NCI-H2227 (cell line): ENCODE measurements at regions not wholly inside any gene's neighbourhood (a gene's known extent, or its start where the extent isn't known, plus 50 kb on each side); places are given as distances from the start of the nearest gene placed in this dataset.

Experiments
- DNase-seq: peaks from one replicate; lab custom pipeline; 2025; ENCODE audit not compliant: unreplicated experiment; lab: John Stamatoyannopoulos, UW

DNA sequence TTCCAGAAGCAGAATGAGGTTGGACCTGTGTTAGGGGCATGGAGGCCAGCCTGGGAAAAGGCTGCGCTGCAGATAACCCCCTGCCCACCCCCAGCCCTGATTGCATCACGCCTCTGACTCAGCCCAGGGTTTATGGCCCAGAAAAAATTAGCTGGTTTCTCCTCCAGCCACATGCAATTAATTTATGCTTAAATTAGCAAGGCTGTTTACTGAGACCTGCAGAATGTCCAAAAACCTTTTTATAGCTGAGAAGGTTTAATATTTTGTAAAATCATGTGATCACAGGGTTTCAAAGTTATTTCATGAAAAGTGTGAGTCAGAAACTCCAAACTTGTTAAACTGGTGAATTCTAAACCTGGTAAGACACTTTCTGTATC is 123.1 kb upstream of the HDAC4 start:
- no peak for DNase-seq

DNA sequence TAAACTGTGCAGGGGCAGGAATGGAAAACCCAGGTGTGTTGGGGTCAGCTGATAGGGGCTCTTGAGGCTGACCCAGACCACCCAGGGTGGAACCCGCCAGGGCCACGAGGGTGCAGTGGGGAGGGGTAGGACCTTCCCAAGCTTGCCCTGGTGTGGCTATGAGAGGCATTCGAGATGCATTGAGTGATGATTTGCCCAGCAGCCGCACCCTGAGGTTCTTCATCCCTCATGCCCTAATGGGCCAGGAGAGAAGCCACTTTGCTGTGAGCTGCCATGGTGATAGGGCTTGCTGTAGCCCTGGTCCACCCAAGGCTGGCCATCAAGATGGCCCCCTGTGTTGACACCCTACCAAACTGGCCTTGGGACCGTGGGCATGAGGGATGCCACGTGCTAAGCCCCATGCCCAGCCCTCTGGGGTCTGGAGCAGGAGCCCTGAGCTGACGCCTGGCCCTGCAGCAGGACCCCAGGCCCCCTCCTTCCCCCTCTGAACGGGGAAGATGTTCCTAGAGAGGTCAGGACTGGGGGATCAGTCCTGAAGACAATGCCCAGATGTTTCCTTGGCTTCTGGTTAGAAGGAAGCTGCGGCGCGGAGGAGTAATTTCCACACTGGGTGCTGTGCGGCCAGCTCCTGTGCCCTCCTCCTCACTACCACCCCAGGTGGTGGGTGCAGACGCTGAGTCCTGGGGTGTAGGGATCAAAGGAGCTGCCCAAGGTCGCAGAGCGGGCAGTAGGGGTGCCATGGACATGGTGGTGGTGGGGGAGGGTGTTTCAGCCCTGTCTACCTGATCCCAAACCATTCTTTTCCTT is 122.5 kb upstream of the HDAC4 start:
- no peak for DNase-seq

DNA sequence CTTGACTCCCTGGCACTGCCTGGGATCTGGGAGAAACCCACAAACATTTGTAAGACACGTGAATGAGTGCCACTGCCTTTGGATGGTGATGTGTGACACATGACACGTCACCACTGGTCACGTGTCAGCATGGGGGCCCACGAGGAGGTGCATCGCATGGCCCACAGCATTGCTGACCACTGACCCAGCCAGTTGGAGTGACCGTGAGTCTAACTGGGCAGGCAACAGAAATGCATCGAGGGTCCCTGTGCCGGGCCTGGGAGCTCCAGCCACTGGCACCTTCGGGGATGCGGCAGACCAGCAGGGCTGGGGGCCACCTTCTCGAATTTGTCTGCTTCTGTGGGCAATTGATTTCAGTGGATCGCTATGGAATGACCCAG is 121.9 kb upstream of the HDAC4 start:
- no peak for DNase-seq

DNA sequence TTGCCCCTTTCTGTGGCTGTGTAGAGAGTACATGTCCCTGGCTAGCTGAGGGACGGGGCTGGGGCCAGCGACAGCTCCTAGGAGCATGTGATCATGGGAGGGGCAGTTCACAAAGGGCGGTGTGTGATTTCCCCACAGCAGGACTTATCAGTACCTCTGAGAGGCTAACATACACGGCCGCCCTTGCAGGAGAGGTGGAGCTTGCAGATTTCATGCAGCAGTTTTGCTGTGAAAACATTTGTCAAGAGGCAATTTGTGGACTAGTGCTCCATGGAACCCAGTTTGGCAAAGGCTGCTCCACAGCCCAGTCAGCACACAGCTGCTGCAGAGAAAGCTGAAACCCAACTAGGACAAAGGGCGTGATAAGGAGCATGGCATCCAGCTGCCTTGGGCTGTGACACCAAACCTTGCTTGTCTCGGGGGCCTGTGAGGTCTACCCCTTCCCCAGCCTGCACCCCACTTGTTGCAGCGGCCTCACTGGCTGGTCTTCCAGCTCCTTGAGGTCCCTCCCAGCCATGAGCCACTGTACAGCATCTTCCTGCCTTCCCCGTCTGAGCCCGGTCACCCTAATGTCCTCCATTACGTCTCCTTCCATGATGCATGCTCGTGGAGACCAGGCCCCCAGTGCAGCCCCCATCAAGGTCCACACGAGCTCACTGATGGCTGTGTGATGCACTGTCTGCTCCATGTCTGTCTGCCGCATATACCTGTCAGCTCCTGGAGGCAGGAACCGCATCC is 121.4 kb upstream of the HDAC4 start:
- DNase-seq: no peak

DNA sequence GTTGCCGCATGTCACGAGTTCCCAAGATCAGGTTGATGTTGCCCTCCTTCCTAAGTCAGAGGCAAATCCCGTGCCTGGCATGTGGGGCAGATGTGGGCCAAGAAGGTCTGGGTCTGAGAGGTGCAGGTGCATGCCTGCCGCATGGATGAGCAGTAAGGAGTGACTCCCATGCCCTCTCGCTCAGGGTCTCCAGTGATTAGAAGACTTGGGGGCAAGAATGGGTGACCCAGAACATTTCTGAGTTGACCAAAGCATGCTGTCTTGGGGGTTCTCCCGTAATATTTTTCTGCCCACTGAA is 120.6 kb upstream of the HDAC4 start:
- no peak for DNase-seq

DNA sequence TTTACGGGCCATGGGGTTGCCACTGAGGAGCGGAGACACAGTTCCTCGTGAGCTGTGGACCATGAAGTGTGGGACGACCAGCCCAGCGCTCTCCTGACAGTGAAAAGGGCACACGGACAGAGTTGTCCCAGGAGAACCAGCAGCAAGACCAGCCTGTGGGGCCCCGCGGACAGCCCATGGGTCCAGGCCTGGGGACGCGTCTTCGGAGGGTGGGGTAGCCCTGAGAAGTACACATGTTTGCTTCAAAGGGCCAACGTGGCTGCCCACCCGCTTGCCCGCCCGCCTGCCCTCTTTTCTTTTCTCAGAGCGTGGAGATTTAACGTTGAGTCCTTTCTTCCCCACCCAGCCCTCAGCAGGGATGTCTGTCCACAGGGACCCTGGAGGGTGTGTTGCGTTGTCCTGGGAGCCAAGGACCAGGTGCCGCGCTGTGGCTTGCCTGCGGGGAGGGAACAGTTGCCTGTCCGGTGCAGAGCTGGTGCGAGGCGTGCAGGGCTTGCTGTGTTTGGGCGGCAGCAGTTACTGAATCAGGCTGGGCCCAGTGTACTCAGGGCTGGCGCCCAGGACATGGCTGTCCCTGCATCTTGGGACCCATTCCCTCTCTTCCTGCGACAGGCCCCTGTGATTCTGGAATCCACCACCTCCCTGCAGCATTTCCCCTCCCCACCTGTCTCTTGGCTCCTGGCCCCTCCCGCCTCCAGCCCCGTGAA is 120.1 kb upstream of the HDAC4 start:
- no peak for DNase-seq

DNA sequence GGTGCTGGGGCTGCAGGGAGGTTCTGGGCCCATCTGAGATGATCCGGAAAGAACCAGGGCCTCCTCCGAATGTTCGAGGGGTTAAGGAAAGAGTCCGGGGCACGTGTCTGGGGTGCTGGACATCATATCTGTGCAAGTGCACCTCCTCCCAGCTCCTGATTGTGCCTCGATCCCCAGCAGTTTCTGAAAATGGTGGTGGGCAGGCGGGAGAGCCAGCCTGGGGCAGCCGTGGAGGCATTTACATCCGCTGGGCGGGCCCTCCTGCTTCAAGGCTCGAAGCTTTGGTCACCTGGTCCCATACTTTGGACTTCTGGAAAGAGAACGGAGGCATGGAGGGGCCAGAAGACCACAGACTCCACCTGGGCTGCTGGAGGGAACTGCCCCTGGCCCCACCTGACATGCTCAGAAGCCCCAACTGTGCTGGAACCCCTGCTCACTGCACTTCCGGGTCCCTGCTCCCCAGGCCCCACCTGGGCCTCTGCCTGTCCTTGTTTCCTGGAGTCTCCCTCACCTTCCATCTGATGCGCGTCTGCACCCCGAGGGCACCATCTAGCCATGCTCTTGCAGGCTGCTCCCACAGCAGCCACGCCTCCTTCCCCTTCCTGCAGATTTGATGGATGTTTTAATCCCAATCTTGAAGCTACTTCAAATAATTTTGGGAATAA is 119.2 kb upstream of the HDAC4 start:
- DNase-seq: no peak

DNA sequence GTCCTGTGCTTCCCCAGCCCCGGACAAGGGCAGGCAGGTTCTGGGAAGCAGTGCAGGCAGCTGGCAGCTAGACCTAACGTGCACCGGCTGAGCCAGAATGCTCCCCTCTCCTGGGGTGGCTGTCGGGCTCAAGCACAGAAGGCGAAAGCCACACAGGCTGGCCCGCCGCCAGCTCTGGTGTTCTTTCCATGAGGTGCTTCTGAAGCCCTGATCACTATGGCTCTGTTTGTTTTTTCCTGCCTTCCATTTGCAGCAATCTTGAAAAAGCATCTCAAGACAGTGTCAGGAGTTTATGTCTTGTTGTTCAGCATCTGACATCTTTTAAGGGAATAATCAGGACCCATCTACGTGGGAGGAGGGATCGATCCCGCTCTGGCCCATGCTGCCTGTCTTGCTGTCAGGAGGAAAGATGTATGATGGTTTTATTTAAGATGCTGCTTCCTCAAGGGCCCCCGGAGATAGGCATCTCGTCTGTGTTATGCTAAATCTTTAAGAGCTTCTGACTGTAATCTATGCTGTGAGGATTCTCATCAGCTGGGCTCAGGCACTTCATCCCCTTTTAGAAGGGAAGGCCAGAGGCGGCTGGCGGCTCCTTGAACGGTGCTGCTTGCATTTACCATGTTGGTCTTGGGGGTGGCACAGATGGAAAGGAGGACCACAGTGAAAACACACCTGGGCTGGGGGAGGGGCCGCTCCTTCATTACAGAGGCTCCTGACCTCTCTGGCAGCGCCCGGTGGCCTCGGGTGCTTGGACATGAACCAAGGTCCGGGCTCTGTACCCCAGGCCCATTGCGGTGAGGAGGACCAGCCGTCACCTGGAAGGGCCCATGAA is 118.5 kb upstream of the HDAC4 start:
- DNase-seq: no peak

DNA sequence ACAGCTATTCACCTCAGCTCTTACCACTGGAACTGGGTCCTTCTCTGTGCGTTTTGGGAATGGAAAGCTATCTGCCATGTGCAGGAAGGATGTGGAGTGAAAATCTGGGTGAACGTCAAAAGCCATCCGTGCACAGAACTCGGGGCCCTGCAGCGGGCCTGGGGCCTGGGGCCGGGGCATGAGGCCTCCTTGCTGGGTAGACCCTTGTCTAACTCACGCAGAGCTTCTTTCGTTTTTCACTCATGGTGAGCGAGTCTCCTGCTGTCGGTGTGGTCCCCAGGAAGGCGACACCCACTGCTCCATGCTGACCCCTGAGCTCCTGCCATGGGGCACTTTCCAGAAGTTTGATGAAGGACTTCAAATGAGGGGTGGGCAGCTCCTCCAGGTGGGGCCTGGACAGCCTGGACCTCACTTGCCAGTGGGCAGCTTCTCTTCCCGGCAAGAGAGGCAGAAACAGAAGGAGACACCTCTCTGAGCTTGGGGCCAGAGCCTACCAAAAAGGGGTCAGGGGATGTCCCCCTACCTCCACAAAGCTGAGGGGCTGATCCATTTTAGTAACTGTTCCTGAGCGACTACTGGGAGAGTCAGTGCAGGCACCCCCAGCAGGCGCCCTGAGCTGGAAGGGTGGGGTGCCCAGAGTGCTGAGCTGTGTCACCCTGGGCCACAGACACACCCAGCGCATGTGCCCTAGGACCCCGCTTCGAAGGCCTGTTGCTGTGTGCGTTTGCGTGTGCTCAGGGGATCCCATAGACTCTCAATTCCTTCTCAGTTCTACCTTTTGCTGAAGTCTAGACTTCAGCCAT is 117.7 kb upstream of the HDAC4 start:
- DNase-seq: no peak

DNA sequence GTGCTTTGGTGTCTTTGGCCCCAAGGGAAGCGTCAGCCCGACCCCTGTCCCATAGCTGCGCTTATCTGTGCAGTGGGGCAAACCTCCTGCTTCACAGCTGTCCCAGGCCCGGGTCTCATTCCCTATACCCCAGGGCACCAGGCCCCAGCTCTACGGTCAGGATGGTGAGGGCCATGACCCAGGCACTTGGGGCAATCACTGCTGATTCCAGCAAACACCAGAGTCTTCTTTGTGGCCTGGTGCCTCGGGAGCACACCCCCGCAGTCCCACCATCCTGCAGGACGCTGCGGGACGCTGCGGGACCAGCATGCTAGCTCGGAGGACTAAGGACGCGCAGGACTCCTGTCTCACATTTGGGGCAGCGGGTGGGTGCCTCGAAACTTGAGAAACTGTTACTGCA is 116.9 kb upstream of the HDAC4 start:
- no peak for DNase-seq

DNA sequence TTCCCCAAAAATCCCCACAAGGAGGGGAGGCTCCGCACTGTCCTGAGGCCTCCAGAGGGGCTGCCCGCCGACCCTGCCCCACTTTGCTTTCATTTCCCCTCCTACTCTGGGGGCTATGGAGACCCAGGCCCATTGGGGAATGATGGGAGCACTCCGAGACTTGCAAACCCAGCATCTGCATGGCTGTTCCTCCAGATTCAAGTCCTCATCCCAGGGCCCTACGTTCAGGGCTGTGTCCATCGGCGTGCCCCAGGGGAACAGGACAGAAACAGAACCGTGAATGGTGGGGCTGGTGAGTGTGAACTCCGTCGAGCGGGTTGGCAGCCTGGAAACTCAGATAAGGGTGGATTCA is 116.1 kb upstream of the HDAC4 start:
- DNase-seq: no peak

DNA sequence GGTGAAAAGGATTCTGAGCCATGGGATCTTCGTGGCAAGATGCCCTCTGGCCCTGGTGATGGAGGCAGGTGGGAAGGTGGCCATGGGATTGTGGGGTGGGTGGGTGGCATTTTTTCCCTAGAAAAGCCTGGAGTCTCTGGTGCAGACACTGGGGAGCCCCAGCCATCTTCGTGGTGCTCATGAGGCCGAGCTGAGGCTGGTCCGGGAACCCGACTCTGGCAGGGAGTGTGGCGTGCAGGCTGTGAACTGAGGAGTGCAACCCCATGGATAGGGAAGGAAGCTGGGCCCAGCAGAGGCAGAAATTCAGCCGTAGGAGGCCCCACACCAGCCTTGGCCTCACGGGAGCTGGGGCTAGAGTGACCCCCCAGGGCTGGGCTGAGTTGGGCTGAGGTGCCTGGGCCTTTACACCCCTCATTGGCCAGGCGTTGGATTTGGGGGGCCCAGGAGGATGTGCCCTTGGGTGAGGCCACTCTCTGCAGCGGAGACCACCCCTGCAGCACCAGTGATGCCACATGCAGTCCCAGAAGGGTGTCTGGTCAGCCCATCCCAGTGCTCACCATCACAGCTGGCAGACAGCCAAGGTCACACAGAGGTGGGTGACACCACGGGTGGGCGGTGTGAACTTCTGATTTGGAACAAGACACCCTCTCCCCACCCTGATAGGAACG is 115.6 kb upstream of the HDAC4 start:
- DNase-seq: no peak

DNA sequence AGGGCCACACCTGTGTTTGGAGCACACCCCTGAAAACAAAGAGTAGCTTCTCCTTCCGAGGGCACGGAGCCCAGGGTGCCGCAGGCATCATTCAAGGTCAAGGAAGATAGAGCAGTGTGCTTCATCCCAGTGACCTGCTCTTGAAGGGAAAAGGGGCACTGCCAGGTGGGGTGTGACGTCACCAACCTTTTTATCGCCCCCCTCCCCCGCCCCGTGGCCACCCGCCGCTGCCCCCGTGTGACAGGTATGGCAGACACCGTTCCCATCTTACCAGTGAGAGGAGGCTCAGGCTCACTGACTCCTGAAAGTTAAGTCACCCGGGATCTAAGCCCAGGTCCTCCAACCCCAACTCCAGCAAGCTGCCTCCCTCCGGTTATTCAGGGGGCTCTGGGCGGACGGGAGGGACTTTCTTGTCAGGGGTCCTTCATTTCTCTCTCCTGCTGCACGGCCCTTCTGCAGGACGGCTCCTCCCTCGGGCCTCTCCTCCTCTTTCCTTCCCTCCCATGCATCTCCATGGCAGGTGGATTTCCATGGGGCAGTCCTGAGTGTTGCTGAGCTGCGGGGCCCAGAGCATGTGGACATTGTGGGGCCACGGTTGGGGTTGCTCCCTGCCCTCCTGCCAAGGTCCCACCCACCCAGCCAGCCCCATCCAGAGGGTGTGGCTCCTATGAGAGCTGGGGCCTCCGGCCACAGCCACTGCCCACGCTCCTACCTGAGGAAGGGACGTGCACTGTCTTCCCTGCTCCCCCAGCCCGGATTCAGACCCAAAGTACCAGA is 114.1 kb upstream of the HDAC4 start:
- DNase-seq: no peak

DNA sequence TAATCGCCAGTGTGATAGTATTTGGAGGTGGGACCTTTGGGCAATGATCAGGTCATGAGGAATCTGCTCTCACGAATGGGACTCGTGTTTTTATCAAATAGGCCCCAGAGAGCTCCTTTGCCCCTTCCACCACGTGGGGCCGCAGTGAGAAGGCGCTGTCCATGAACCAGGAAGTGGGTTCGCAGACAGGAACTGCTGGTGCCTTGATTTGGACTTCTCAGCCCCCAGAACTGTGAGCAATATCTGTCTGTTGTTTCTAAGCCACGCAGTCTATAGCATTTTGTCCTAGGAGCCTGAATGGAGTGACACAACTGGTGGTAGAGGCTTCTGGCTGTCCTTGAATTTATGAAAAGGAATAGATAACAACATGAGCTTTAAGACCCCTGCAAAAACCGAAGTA is 111.2 kb upstream of the HDAC4 start:
- no peak for DNase-seq

DNA sequence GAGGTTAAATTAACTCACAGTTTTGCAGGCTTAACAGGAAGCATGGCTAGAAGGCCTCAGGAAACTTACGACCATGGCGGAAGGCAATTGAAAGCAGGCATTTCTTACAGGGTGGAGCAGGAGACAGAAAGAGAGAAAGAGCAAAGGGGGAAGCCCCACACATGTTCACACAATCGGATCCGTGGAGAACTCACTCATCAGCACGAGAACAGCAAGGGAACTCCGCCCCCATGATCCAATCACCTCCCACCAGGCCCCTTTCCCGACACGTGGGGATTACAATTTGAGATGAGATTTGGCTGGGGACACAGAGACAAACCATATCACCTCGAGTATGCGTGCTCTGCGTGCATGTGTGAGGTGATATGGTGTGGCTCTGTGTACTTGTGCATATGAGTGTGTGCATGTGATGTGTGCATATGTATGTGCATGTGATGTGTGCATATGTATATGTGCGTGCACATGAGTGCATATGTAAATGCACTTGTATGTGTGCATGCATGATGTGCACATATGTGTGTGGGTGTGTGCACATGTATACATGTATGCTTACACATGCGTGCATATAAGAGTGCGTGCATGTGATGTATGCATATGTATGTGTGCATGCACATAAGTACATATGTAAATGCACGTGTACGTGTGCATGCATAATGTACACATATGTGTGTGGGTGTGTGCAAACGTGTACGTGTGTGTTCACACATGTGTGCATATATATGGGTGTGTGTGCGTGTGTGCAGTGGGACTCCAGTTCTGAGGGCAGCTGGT is 108.7 kb upstream of the HDAC4 start:
- DNase-seq: no peak

DNA sequence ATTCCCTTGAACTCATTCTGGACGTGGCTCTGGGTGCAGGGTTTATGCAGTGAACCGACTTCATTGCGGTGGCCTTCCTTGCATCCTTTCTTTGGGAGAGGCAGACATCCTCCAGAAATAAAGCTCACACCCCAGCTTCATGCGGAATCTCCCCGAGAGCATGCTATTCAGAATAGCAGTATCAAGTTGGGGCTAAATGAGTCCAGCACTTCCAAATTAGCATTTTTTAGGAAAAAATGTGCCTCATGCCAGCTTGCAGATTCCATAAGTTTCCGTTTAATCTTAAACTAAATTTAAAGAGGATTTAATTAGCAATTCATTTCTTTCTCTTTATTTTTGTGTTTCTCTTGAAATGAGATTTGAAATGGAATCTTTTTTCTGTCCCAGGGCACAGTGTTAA is 107.4 kb upstream of the HDAC4 start:
- DNase-seq: no peak

DNA sequence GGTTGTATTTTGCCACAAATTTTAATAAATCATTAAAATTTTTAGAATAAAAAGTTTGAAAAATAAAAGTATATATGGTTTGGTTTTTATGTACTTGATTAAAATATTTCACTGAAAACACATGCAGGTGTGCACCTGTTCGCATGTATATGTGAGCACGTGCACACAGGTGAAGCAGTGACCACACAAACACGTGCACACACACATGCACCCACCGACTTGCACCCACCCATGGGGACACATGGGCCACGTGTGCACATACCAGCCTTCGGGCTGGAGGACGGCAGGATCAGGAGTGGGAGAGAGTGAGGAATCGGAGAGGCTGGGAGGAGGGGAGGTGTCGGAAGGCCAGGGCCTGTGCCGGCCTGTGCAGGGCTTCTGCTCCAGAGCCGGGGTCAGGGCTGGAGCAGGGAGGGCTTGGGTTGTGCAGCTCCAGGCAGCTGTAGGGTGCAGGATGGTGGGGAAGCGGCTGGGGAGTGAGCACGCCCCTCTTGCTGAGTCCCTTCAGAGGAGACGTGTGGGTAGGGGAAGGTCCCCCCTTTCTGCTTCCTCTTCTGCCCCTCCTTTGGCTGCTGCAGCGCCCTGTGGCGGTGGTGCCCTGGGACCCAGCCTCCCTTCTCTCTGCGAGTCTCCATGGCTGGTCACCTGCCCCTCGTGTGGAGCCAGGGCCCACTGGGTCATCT is 106.9 kb upstream of the HDAC4 start:
- no peak for DNase-seq

DNA sequence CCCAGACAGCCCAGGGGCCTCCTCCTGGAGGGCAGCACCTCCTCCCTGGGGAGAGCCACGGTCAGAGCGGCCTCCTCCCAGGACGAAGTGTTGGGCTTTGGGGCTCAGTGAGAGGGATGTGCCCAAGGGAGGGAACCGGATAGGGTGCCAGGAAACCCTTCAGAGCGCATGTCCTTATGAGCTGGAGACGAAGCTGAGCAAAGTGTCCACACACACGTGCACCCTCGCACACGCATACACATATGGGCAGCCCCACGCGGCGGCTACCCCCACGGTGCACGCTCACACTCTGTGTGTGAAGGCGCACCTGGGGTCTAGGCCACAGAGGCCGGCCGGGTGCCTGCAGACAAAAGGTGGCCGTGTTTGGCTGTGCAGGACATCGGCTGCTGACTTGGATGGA is 106.1 kb upstream of the HDAC4 start:
- DNase-seq: no peak
